Thoracic aorta (tissue), 2 donors: ENCODE measurements at regions not wholly inside any gene's neighbourhood (a gene's known extent, or its start where the extent isn't known, plus 50 kb on each side); places are given as distances from the start of the nearest gene placed in this dataset.
"Not testable (repeated sequence)": the region's sequence is repeated elsewhere in the genome, so short reads cannot be mapped to it uniquely, and the experiment has no call there.

Experiments used
- ATAC-seq: fragments of 150-250 bp; one replicate; pipeline ENCODE4 v1.8.0; 2017; ENCODE audit warnings: low read depth; ENCODE audit not compliant: insufficient number of reproducible peaks, low FRiP score
- DNase-seq: peaks from one replicate; pipeline ENCODE4 v3.0.0-alpha.2; 2020; ENCODE audit warnings: low spot score
- H3K27ac ChIP-seq, 2 donors: fragments of 200-600 bp; sonication (generic); 1 replicate in 1 of 2; 2 replicates in 1 of 2; pipeline ENCODE4 v1.5.1; 2016; ENCODE audit warnings: mild to moderate bottlenecking in 2 of 2, moderate library complexity in 2 of 2
- H3K27me3 ChIP-seq: fragments of 200-600 bp; sonication (generic); replicated peaks from 2 replicates; pipeline ENCODE4 v1.6.0; 2016; ENCODE audit warnings: mild to moderate bottlenecking; ENCODE audit not compliant: insufficient read depth
- H3K36me3 ChIP-seq: fragments of 200-600 bp; sonication (generic); one replicate; pipeline ENCODE4 v1.5.1; 2016
- H3K4me1 ChIP-seq, 2 donors: fragments of 200-600 bp; sonication (generic); 1 replicate in 1 of 2; 2 replicates in 1 of 2; pipeline versions ENCODE4 v1.5.1 to v1.6.0; 2016; ENCODE audit warnings: low read depth in 2 of 2, mild to moderate bottlenecking in 1 of 2; ENCODE audit not compliant: control insufficient read depth in 1 of 2
- H3K4me3 ChIP-seq: fragments of 200-600 bp; sonication (generic); 2 replicates; pipeline ENCODE4 v1.5.1; 2016; ENCODE audit warnings: mild to moderate bottlenecking
- H3K9me3 ChIP-seq: fragments of 200-600 bp; sonication (generic); 2 replicates; pipeline ENCODE4 v1.5.1; 2016
- TF ChIP-seq, protein P1 (sequence below): fragments of 200-600 bp; sonication (generic); IDR thresholded peaks from one replicate; pipeline ENCODE4 v1.5.1; 2019; ENCODE audit warnings: antibody characterized with exemption

GRCh38 chr14:95620659-95621059 is 65.6 kb upstream of the TCL1B start:
- no peak overlapping the region for H3K27ac ChIP-seq
- ATAC-seq (no peak), DNase-seq (no peak)
- no peaks in the 10 kb centered on the region for H3K27me3 ChIP-seq
- TF ChIP-seq, protein P1, sequence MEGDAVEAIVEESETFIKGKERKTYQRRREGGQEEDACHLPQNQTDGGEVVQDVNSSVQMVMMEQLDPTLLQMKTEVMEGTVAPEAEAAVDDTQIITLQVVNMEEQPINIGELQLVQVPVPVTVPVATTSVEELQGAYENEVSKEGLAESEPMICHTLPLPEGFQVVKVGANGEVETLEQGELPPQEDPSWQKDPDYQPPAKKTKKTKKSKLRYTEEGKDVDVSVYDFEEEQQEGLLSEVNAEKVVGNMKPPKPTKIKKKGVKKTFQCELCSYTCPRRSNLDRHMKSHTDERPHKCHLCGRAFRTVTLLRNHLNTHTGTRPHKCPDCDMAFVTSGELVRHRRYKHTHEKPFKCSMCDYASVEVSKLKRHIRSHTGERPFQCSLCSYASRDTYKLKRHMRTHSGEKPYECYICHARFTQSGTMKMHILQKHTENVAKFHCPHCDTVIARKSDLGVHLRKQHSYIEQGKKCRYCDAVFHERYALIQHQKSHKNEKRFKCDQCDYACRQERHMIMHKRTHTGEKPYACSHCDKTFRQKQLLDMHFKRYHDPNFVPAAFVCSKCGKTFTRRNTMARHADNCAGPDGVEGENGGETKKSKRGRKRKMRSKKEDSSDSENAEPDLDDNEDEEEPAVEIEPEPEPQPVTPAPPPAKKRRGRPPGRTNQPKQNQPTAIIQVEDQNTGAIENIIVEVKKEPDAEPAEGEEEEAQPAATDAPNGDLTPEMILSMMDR, result no peak
- H3K36me3 ChIP-seq, result no peaks in the 10 kb centered on the region
- no peaks in the 10 kb centered on the region for H3K9me3 ChIP-seq
- H3K4me1 ChIP-seq, result no peaks in the 10 kb centered on the region
- no peak overlapping the region for H3K4me3 ChIP-seq

- no peak for ATAC-seq
- Histone ChIP-seq H3K27ac (no peak overlapping the region), H3K9me3 (no peaks in the 10 kb centered on the region), H3K4me1 (no peaks in the 10 kb centered on the region), H3K4me3 (no peak overlapping the region), H3K36me3 (no peaks in the 10 kb centered on the region), H3K27me3 (no peaks in the 10 kb centered on the region)
- TF ChIP-seq, protein P1, result no peak
- DNase-seq, result no peak
These were observed 63.0 kb upstream of the TCL1B start for GRCh38 chr14:95623195-95623594.

DNA sequence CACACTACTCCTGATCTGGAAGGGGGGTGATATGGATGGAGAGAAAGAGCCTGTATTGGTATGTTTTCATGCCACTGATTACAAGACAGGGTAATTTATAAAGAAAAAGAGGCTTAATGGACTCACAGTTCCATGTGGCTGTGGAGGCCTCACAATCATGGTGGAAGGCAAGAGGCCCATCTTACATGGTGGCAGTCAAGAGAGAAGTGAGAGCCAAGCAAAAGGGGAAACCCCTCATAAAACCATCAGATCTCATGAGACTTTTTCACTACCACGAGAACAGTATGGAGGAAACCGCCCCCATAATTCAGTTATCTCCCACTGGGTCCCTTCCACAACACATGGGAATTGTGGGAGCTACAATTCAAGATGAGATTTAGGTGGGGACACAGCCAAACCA is 60.5 kb upstream of the TCL1B start:
- H3K4me3 ChIP-seq, H3K27ac ChIP-seq, ATAC-seq, H3K27me3 ChIP-seq, DNase-seq, H3K9me3 ChIP-seq, H3K36me3 ChIP-seq, H3K4me1 ChIP-seq: not testable (repeated sequence)

DNA sequence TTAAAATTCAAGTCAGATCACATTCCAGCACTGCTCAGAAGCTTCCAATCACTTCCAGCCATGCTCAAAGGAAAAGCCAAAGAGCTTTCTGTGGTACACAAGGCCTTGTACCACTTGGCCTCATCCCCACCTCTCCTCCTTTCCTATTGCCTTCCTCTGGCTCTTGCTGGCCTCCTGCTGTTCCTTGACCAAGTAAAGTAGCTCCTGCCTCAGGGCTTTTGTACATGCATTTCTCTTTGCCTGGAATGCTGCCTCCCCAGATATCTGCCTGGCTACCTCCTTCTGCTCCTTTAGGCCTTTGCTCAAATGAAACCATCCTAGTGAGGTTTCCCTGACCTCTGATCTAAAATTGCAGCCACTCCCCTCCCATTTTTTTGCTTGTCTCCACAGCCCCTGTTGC is 51.2 kb upstream of the TCL1B start:
- H3K27me3 ChIP-seq, result no peaks in the 10 kb centered on the region
- H3K36me3 ChIP-seq, result no peaks in the 10 kb centered on the region
- no peaks in the 10 kb centered on the region for H3K4me1 ChIP-seq
- no peak overlapping the region for H3K4me3 ChIP-seq
- H3K27ac ChIP-seq, result no peak overlapping the region
- DNase-seq (no peak), ATAC-seq (no peak)
- TF ChIP-seq, protein P1, result no peak
- H3K9me3 ChIP-seq, result no peaks in the 10 kb centered on the region
